ENCODE measurements at regions not wholly inside any gene's neighbourhood (a gene's known extent, or its start where the extent isn't known, plus 50 kb on each side); places are given as distances from the start of the nearest gene placed in this dataset.
"Not testable (repeated sequence)": the region's sequence is repeated elsewhere in the genome, so short reads cannot be mapped to it uniquely, and the experiment has no call there.

GRCh38 chrX:16067886-16068515, 55.4 kb upstream of the GRPR start:
- no peak for DNase-seq

- DNase-seq = no peak
Measured at GRCh38 chrX:16063921-16064320, 59.4 kb upstream of the GRPR start.

GRCh38 chrX:16063141-16063540, 60.2 kb upstream of the GRPR start:
- no peak for DNase-seq

GRCh38 chrX:16061296-16061695, 62.1 kb upstream of the GRPR start:
- DNase-seq = no peak

- DNase-seq = no peak
Measured at GRCh38 chrX:16060252-16060651, 63.1 kb upstream of the GRPR start.

GRCh38 chrX:16049126-16049525, 74.2 kb upstream of the GRPR start:
- not testable (repeated sequence) for DNase-seq

- DNase-seq = no peak
Measured at GRCh38 chrX:16042980-16043379, 80.4 kb upstream of the GRPR start.

- no peak for DNase-seq
Measured at GRCh38 chrX:16039834-16040233, 83.5 kb upstream of the GRPR start.

- DNase-seq = no peak
Measured at GRCh38 chrX:16039363-16039762, 84.0 kb upstream of the GRPR start.

- no peak for DNase-seq
Measured at GRCh38 chrX:16033331-16033730, 90.0 kb upstream of the GRPR start.

- DNase-seq = no peak
Measured at GRCh38 chrX:16028576-16028975, 94.8 kb upstream of the GRPR start.

- DNase-seq = no peak
Measured at GRCh38 chrX:16023790-16024734, 99.3 kb upstream of the GRPR start.

- DNase-seq = no peak
Measured at GRCh38 chrX:16022580-16023200, 100.7 kb upstream of the GRPR start.

GRCh38 chrX:16018291-16018690, 105.1 kb upstream of the GRPR start:
- DNase-seq = no peak

GRCh38 chrX:16014171-16014570, 109.2 kb upstream of the GRPR start:
- no peak for DNase-seq

- no peak for DNase-seq
Measured at GRCh38 chrX:16012250-16012649, 111.1 kb upstream of the GRPR start.

- no peak for DNase-seq
Measured at GRCh38 chrX:16005917-16006316, 117.4 kb upstream of the GRPR start.

GRCh38 chrX:16002185-16002584, 121.2 kb upstream of the GRPR start:
- no peak for DNase-seq

- no peak for DNase-seq
Measured at GRCh38 chrX:15998350-15998749, 125.0 kb upstream of the GRPR start.

- DNase-seq = no peak
Measured at GRCh38 chrX:15989716-15990115, 133.6 kb upstream of the GRPR start.

GRCh38 chrX:15988661-15989603, 134.3 kb upstream of the AP1S2 start:
- DNase-seq = no peak

- no peak for DNase-seq
Measured at GRCh38 chrX:15985937-15986336, 131.3 kb upstream of the AP1S2 start.

All from C1 segment of cervical spinal cord (tissue), 14 donors.